ENCODE measurements at regions not wholly inside any gene's neighbourhood (a gene's known extent, or its start where the extent isn't known, plus 50 kb on each side); places are given as distances from the start of the nearest gene placed in this dataset.

DNA sequence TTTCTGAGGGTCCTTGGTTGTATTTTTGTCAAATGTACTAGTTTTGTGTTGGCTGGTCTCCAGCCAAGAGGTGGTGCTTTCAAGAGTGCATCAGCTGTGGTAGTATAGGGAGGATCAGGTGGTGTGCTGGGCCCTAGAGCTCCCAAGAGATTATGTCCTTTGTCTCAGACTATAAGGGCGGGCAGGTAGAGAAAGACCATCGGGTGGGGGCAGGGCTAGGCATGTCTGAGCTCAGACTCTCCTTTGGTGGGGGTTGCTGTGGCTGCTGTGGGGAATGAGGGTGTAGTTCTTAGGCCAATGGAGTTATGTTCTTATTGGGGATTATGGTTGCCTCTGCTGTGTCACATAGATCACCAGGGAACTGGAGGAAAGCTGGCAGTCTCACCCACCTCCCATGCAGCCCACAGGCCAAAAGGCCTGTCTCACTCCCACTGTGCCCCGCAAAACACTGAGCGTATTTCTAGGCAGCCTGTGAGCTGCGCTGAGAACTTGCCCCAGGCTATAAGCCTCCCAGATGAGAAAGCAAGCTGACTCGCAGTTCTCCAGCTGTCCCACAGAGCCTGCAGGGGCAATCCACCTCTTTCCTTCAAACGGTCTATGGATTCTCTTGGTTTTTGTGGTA is 1066.7 kb downstream of the GRM8 start:
- TF ChIP-seq, protein P1, sequence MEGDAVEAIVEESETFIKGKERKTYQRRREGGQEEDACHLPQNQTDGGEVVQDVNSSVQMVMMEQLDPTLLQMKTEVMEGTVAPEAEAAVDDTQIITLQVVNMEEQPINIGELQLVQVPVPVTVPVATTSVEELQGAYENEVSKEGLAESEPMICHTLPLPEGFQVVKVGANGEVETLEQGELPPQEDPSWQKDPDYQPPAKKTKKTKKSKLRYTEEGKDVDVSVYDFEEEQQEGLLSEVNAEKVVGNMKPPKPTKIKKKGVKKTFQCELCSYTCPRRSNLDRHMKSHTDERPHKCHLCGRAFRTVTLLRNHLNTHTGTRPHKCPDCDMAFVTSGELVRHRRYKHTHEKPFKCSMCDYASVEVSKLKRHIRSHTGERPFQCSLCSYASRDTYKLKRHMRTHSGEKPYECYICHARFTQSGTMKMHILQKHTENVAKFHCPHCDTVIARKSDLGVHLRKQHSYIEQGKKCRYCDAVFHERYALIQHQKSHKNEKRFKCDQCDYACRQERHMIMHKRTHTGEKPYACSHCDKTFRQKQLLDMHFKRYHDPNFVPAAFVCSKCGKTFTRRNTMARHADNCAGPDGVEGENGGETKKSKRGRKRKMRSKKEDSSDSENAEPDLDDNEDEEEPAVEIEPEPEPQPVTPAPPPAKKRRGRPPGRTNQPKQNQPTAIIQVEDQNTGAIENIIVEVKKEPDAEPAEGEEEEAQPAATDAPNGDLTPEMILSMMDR (IDR thresholded peaks at IDR 0.05; ENCODE audit: insufficient read depth, low read depth, low read length): no peak
- TF ChIP-seq EZH2 (IDR thresholded peaks at IDR 0.05; ENCODE audit: insufficient read depth, low read length): no peak

Data from astrocyte (in vitro differentiated cells and primary cell).